HepG2 (cell line): ENCODE measurements at regions not wholly inside any gene's neighbourhood (a gene's known extent, or its start where the extent isn't known, plus 50 kb on each side); places are given as distances from the start of the nearest gene placed in this dataset.

ENCODE experiments used
- ATAC-seq: fragments of 200-7000 bp; cut with Tn5 transposase; 3 replicates; pipeline ENCODE4 v1.9.1; 2020; ENCODE audit warnings: mild to moderate bottlenecking, moderate library complexity
- BruUV-seq: library from RNA; stranded (reverse); fragments of 400-500 nt; replicated peaks from 2 replicates; lab custom pipeline; 2021; lab: Mats Ljungman, UMichigan
- CTCF ChIA-PET: fragments of 300-600 bp; formaldehyde crosslinking; extraction: SDS; loops from one replicate; lab custom pipeline; 2021; ENCODE audit warnings: low total read pairs, inconsistent platforms, low intra/inter-chr PET ratio; lab: Yijun Ruan, JAX
- POLR2A ChIA-PET: fragments of 350-600 bp; sonication (Branson Sonifier 250); formaldehyde crosslinking; loops from one replicate; lab custom pipeline; 2020; ENCODE audit warnings: antibody characterized with exemption, inconsistent platforms; lab: Yijun Ruan, JAX
- DNase-seq: peaks from one replicate; pipeline ENCODE4 v3.0.0-alpha.2; 2015; ENCODE audit warnings: low spot score
- FAIRE-seq: peaks from 3 replicates; lab custom pipeline; 2011; peaks lifted over from hg19 to GRCh38; lab: Jason Lieb, UNC
- H2AFZ ChIP-seq: one replicate; pipeline ENCODE4 v1.6.1; 2011; ENCODE audit warnings: low read length, inconsistent platforms
- H3K27ac ChIP-seq: fragments of 300-600 bp; 3 replicates; pipeline ENCODE4 v1.8.0; 2011; ENCODE audit warnings: mixed run types, mild to moderate bottlenecking, mixed read lengths, low read length, inconsistent platforms; ENCODE audit not compliant: insufficient read depth; ENCODE audit errors: extremely low read length
- H3K27me3 ChIP-seq, 2 experiments: fragments of 200-600 bp in 1 of 2; 2 replicates in 1 of 2; 3 replicates in 1 of 2; pipeline versions ENCODE4 v1.6.0 to v1.8.0; 2011; ENCODE audit warnings: low read length in 2 of 2, mild to moderate bottlenecking in 2 of 2, moderate library complexity in 2 of 2, inconsistent platforms in 1 of 2; ENCODE audit not compliant: insufficient read depth in 2 of 2, control insufficient read depth in 1 of 2
- H3K36me3 ChIP-seq, 2 experiments: fragments of 200-600 bp in 1 of 2; replicated peaks in 1 of 2; 2 replicates in 1 of 2; 3 replicates in 1 of 2; pipeline versions ENCODE4 v1.5.1 to v1.8.0; 2011; ENCODE audit warnings: low read length in 2 of 2, inconsistent platforms in 1 of 2; ENCODE audit not compliant: insufficient read depth in 2 of 2, control insufficient read depth in 1 of 2
- H3K4me1 ChIP-seq: 2 replicates; pipeline ENCODE4 v1.5.1; 2012; ENCODE audit warnings: low read length, inconsistent platforms; ENCODE audit not compliant: insufficient read depth
- H3K4me2 ChIP-seq: 2 replicates; pipeline ENCODE4 v1.6.0; 2011; ENCODE audit warnings: low read depth, low read length, inconsistent platforms
- H3K4me3 ChIP-seq, 3 experiments: fragments of 200-600 bp in 1 of 3; sonication (generic), shearing (Covaris generic) in 1 of 3; replicated peaks in 1 of 3; 2 replicates each; pipeline ENCODE4 v1.5.1; 2011 to 2016; ENCODE audit warnings: low read length in 3 of 3, inconsistent platforms in 2 of 3, low read depth in 2 of 3, mild to moderate bottlenecking in 2 of 3, control low read depth in 1 of 3, mixed read lengths in 1 of 3; ENCODE audit not compliant: insufficient read depth in 1 of 3
- H3K79me2 ChIP-seq: one replicate; pipeline ENCODE4 v1.6.1; 2011; ENCODE audit warnings: low read length, inconsistent platforms; ENCODE audit not compliant: insufficient read depth
- H3K9ac ChIP-seq: 2 replicates; pipeline ENCODE4 v1.6.0; 2011; ENCODE audit warnings: mild to moderate bottlenecking, low read depth, low read length, inconsistent platforms; ENCODE audit not compliant: insufficient read depth
- H3K9me3 ChIP-seq: 2 replicates; pipeline ENCODE4 v1.5.1; 2012; ENCODE audit warnings: mild to moderate bottlenecking, low read length
- H4K20me1 ChIP-seq: 2 replicates; pipeline ENCODE4 v1.6.0; 2011; ENCODE audit warnings: inconsistent platforms, mild to moderate bottlenecking, low read length, moderate library complexity; ENCODE audit not compliant: insufficient read depth
- ATF3 ChIP-seq: sonication (generic); formaldehyde crosslinking; IDR thresholded peaks from 2 replicates; pipeline ENCODE4 v1.4.0; 2020; ENCODE audit warnings: missing genetic modification reagents
- BRD4 ChIP-seq: sonication (generic); formaldehyde crosslinking; IDR thresholded peaks from 2 replicates; pipeline ENCODE4 v1.4.0; 2020; ENCODE audit warnings: missing genetic modification reagents
- FOXC1 ChIP-seq: sonication (generic); formaldehyde crosslinking; IDR thresholded peaks from 2 replicates; pipeline ENCODE4 v1.8.0; 2022; ENCODE audit warnings: mild to moderate bottlenecking, missing genetic modification reagents, borderline replicate concordance
- JARID2 ChIP-seq: sonication (generic); formaldehyde crosslinking; IDR thresholded peaks from 2 replicates; pipeline ENCODE4 v1.8.1; 2023; ENCODE audit warnings: missing genetic modification reagents, inconsistent platforms; ENCODE audit not compliant: insufficient replicate concordance
- MTF1 ChIP-seq: sonication (generic); formaldehyde crosslinking; IDR thresholded peaks from 2 replicates; pipeline ENCODE4 v1.5.0; 2020; ENCODE audit warnings: missing genetic modification reagents
- PITX1 ChIP-seq: sonication (generic); formaldehyde crosslinking; IDR thresholded peaks from 2 replicates; pipeline ENCODE4 v1.5.1; 2020; ENCODE audit warnings: mild to moderate bottlenecking, missing genetic modification reagents
- REL ChIP-seq: sonication (generic); formaldehyde crosslinking; conservative IDR thresholded peaks from 2 replicates; pipeline ENCODE4 v1.8.0; 2022; ENCODE audit warnings: mild to moderate bottlenecking, missing genetic modification reagents, moderate library complexity
- RORA ChIP-seq: sonication (generic); formaldehyde crosslinking; IDR thresholded peaks from 2 replicates; pipeline ENCODE4 v1.5.0; 2020; ENCODE audit warnings: mild to moderate bottlenecking, missing genetic modification reagents, moderate library complexity
- TBX3 ChIP-seq: fragments of 450-650 bp; IDR thresholded peaks from 2 replicates; pipeline ENCODE4 v1.6.1; 2017; ENCODE audit warnings: antibody characterized with exemption, mild to moderate bottlenecking, inconsistent platforms, borderline replicate concordance
- TERF1 ChIP-seq: sonication (generic); formaldehyde crosslinking; IDR thresholded peaks from 2 replicates; pipeline ENCODE4 v1.8.0; 2022; ENCODE audit warnings: mild to moderate bottlenecking, missing genetic modification reagents, moderate library complexity
- ZBTB10 ChIP-seq: sonication (generic); formaldehyde crosslinking; IDR thresholded peaks from 2 replicates; pipeline ENCODE4 v1.4.0; 2020; ENCODE audit warnings: missing genetic modification reagents, borderline replicate concordance
- ZC3H4 ChIP-seq: sonication (generic); formaldehyde crosslinking; IDR thresholded peaks from 2 replicates; pipeline ENCODE4 v1.4.0; 2020; ENCODE audit warnings: missing genetic modification reagents, borderline replicate concordance
- ZNF136 ChIP-seq: sonication (generic); formaldehyde crosslinking; IDR thresholded peaks from 2 replicates; pipeline ENCODE4 v1.8.1; 2022; ENCODE audit warnings: low read depth, mild to moderate bottlenecking, moderate library complexity, missing genetic modification reagents
- ZNF180 ChIP-seq: sonication (generic); formaldehyde crosslinking; IDR thresholded peaks from 2 replicates; pipeline ENCODE4 v1.4.0; 2020; ENCODE audit warnings: low read depth, missing genetic modification reagents, borderline replicate concordance
- ZNF580 ChIP-seq: IDR thresholded peaks from 2 replicates; pipeline ENCODE4 v1.6.1; 2016; ENCODE audit warnings: low read depth, borderline replicate concordance
- ZNF713 ChIP-seq: sonication (generic); formaldehyde crosslinking; IDR thresholded peaks from 2 replicates; pipeline ENCODE4 v1.4.0; 2020; ENCODE audit warnings: mild to moderate bottlenecking, missing genetic modification reagents
- WGBS: methylation state at CpG from one replicate; pipeline ENCODE4 v1.1.6; 2017; ENCODE audit warnings: low lambda C conversion rate; 5-methylcytosine and 5-hydroxymethylcytosine counted together
- in situ Hi-C: cut with HindIII; loops from 2 replicates; pipeline ENCODE4 v1.10.0; 2017; ENCODE audit warnings: low pct_unique_long_range_greater_than_20kb; ENCODE audit not compliant: extremely low pct_ligation_motif_present
- intact Hi-C: fragments of 100-400 bp; cut with micrococcal nuclease; formaldehyde crosslinking; loops from one replicate; pipeline ENCODE4 v1.10.0; 2022; ENCODE audit not compliant: unreplicated experiment

GRCh38 chr12:131274061-131274460 is 320.4 kb downstream of the ADGRD1 start:
- ATAC-seq (no peak), DNase-seq (no peak), FAIRE-seq (no peak)
- no CpG with 5 or more reads among the region's 12 CpGs for WGBS
- ChIA-PET CTCF (no interaction called here), POLR2A (no interaction called here)
- no peak overlapping the region for H3K27ac ChIP-seq
- H3K79me2 ChIP-seq, result no peaks in the 10 kb centered on the region
- H3K27me3 ChIP-seq, result peaks cover 6 to 29% of the 10 kb centered on the region in 2 experiments; a peak in 4 of 5 replicates
- no peaks in the 10 kb centered on the region for H3K9me3 ChIP-seq
- TF ChIP-seq RORA (CRISPR knock-in tag), result no peak
- no peak for TF ChIP-seq JARID2 (CRISPR knock-in tag)
- TF ChIP-seq ZNF180 (CRISPR knock-in tag), result no peak
- no peak for TF ChIP-seq ZNF713 (CRISPR knock-in tag)
- TF ChIP-seq ZBTB10 (CRISPR knock-in tag), result no peak
- no peak for TF ChIP-seq TBX3
- TF ChIP-seq ZNF580, result no peak
- TF ChIP-seq ATF3 (CRISPR knock-in tag), result no peak
- no peak for TF ChIP-seq PITX1 (CRISPR knock-in tag)
- TF ChIP-seq REL, result no peak
- TF ChIP-seq MTF1, result no peak
- TF ChIP-seq ZNF136 (CRISPR knock-in tag), result no peak
- no peak for TF ChIP-seq ZC3H4 (CRISPR knock-in tag)
- no peak for TF ChIP-seq BRD4 (CRISPR knock-in tag)
- TF ChIP-seq FOXC1 (CRISPR knock-in tag), result no peak
- no peak for TF ChIP-seq TERF1 (CRISPR knock-in tag)
- in situ Hi-C loops, result no loop called here
- H3K4me1 ChIP-seq, result no peaks in the 10 kb centered on the region
- H3K9ac ChIP-seq, result no peak overlapping the region
- intact Hi-C loops, result no loop called here
- no TSS peak for BruUV-seq
- H3K4me2 ChIP-seq, result no peak overlapping the region
- no peak overlapping the region for H2AFZ ChIP-seq
- no peaks in the 10 kb centered on the region for H3K36me3 ChIP-seq
- H4K20me1 ChIP-seq, result no peaks in the 10 kb centered on the region
- H3K4me3 ChIP-seq, result no peak overlapping the region
